GM23338 (cell line): ENCODE measurements at regions not wholly inside any gene's neighbourhood (a gene's known extent, or its start where the extent isn't known, plus 50 kb on each side); places are given as distances from the start of the nearest gene placed in this dataset.

Source experiments
- ATAC-seq: fragments of 200-7000 bp; cut with Tn5 transposase; 3 replicates; pipeline ENCODE4 v1.9.1; 2020
- DNase-seq: peaks from one replicate; pipeline ENCODE4 v3.0.0-alpha.2; 2015; ENCODE audit warnings: low spot score
- H2AFZ ChIP-seq: fragments of 200-600 bp; sonication (generic); 2 replicates; pipeline ENCODE4 v1.8.0; 2016; ENCODE audit warnings: antibody characterized with exemption, mild to moderate bottlenecking, moderate library complexity
- H3F3A ChIP-seq: fragments of 200-600 bp; sonication (generic); replicated peaks from 2 replicates; pipeline ENCODE4 v1.8.0; 2017; ENCODE audit warnings: antibody characterized with exemption, mixed run types, low read depth
- H3K27ac ChIP-seq: fragments of 200-600 bp; sonication (generic); 2 replicates; pipeline ENCODE4 v1.6.1; 2016; ENCODE audit warnings: low read depth
- H3K27me3 ChIP-seq: fragments of 200-600 bp; sonication (generic); 2 replicates; pipeline ENCODE4 v1.8.0; 2016; ENCODE audit warnings: mild to moderate bottlenecking, mixed run types, moderate library complexity; ENCODE audit not compliant: insufficient read depth
- H3K36me3 ChIP-seq: fragments of 200-600 bp; sonication (generic); 2 replicates; pipeline ENCODE4 v1.8.0; 2016; ENCODE audit warnings: mild to moderate bottlenecking; ENCODE audit not compliant: insufficient read depth
- H3K4me1 ChIP-seq: fragments of 200-600 bp; sonication (generic); 2 replicates; pipeline ENCODE4 v1.8.0; 2016; ENCODE audit warnings: mild to moderate bottlenecking, moderate library complexity; ENCODE audit not compliant: insufficient read depth
- H3K4me2 ChIP-seq: fragments of 200-600 bp; sonication (generic); 2 replicates; pipeline ENCODE4 v1.7.1; 2017; ENCODE audit warnings: mixed run types
- H3K4me3 ChIP-seq: fragments of 200-600 bp; sonication (generic); 2 replicates; pipeline ENCODE4 v1.6.1; 2016; ENCODE audit warnings: mixed run types
- H3K79me2 ChIP-seq: fragments of 200-600 bp; sonication (generic); replicated peaks from 2 replicates; pipeline ENCODE4 v1.8.0; 2017; ENCODE audit warnings: mild to moderate bottlenecking; ENCODE audit not compliant: insufficient read depth
- H3K9me2 ChIP-seq: fragments of 200-600 bp; sonication (generic); 2 replicates; pipeline ENCODE4 v1.8.0; 2017; ENCODE audit not compliant: insufficient read depth
- H4K20me1 ChIP-seq: fragments of 200-600 bp; sonication (generic); replicated peaks from 2 replicates; pipeline ENCODE4 v1.8.0; 2017; ENCODE audit warnings: mild to moderate bottlenecking; ENCODE audit not compliant: insufficient read depth
- H3K27ac Mint-ChIP-seq: 2 replicates; pipeline ENCODE4 v1.8.0; 2020; ENCODE audit warnings: inconsistent platforms, mild to moderate bottlenecking, moderate library complexity, mixed read lengths
- H3K27me3 Mint-ChIP-seq: 3 replicates; pipeline ENCODE4 v1.8.0; 2022; ENCODE audit warnings: low read depth, mild to moderate bottlenecking, moderate library complexity, mixed read lengths, inconsistent platforms; ENCODE audit not compliant: insufficient read depth, poor library complexity
- H3K36me3 Mint-ChIP-seq: 3 replicates; pipeline ENCODE4 v1.8.0; 2021; ENCODE audit warnings: low read depth, mild to moderate bottlenecking, inconsistent platforms, moderate library complexity, mixed read lengths
- H3K4me1 Mint-ChIP-seq: 3 replicates; pipeline ENCODE4 v1.8.0; 2020; ENCODE audit warnings: mild to moderate bottlenecking, inconsistent platforms, mixed read lengths
- H3K4me3 Mint-ChIP-seq: 3 replicates; pipeline ENCODE4 v1.8.0; 2021; ENCODE audit warnings: moderate library complexity, mild to moderate bottlenecking, inconsistent platforms, mixed read lengths
- H3K9me3 Mint-ChIP-seq: 3 replicates; pipeline ENCODE4 v1.8.0; 2020; ENCODE audit warnings: moderate library complexity, mild to moderate bottlenecking, inconsistent platforms, mixed read lengths
- CREB1 ChIP-seq: fragments of 250-450 bp; sonication (Bioruptor Pico); IDR thresholded peaks from 2 replicates; pipeline ENCODE4 v1.5.0; 2020; ENCODE audit warnings: low read depth, mild to moderate bottlenecking, moderate library complexity
- CTCF ChIP-seq, 2 experiments: fragments of 200-600 bp in 1 of 2; sonication (generic) in 1 of 2; conservative IDR thresholded peaks; 2 replicates each; pipeline versions ENCODE4 v1.5.1 to v1.6.1; 2016 to 2017; ENCODE audit warnings: antibody characterized with exemption in 2 of 2, low read depth in 2 of 2, mild to moderate bottlenecking in 2 of 2, moderate library complexity in 1 of 2
- EZH2 ChIP-seq: fragments of 200-600 bp; sonication (generic); IDR thresholded peaks from one replicate; pipeline ENCODE4 v1.8.0; 2017; ENCODE audit warnings: antibody characterized with exemption, mild to moderate bottlenecking, low read depth; ENCODE audit not compliant: unreplicated experiment
- EZH2phosphoT487 ChIP-seq: fragments of 200-600 bp; sonication (generic); IDR thresholded peaks from one replicate; pipeline ENCODE4 v1.8.1; 2018; ENCODE audit warnings: antibody characterized with exemption; ENCODE audit not compliant: unreplicated experiment
- JUNB ChIP-seq: IDR thresholded peaks from one replicate; pipeline ENCODE4 v1.6.1; 2016; ENCODE audit warnings: antibody characterized with exemption; ENCODE audit not compliant: unreplicated experiment
- NANOG ChIP-seq: IDR thresholded peaks from 2 replicates; pipeline ENCODE4 v1.6.1; 2016; ENCODE audit warnings: antibody characterized with exemption, borderline replicate concordance
- POLR2AphosphoS5 ChIP-seq: IDR thresholded peaks from 2 replicates; pipeline ENCODE4 v1.6.1; 2016; ENCODE audit warnings: antibody characterized with exemption, low read depth
- STAT1 ChIP-seq: IDR thresholded peaks from one replicate; pipeline ENCODE4 v1.6.1; 2016; ENCODE audit warnings: antibody characterized with exemption; ENCODE audit not compliant: unreplicated experiment
- ZNF114 ChIP-seq: fragments of 250-450 bp; sonication (Bioruptor Pico); IDR thresholded peaks from 2 replicates; pipeline ENCODE4 v1.5.0; 2020; ENCODE audit warnings: mild to moderate bottlenecking, moderate library complexity
- ZNF331 ChIP-seq: fragments of 250-450 bp; sonication (Bioruptor Pico); IDR thresholded peaks from 2 replicates; pipeline ENCODE4 v1.5.0; 2020; ENCODE audit warnings: low read depth, mild to moderate bottlenecking, moderate library complexity
- ZNF462 ChIP-seq: fragments of 250-450 bp; sonication (Bioruptor Pico); IDR thresholded peaks from 2 replicates; pipeline ENCODE4 v1.5.0; 2020; ENCODE audit warnings: mild to moderate bottlenecking, moderate library complexity

- no peak for TF ChIP-seq CTCF (conservative IDR thresholded peaks at IDR 0.05; ENCODE audit: low read depth in 2 of 2)
- no peak for TF ChIP-seq NANOG
- no peak for TF ChIP-seq POLR2AphosphoS5
- no peak for TF ChIP-seq CREB1 (CRISPR knock-in tag)
- no peak for TF ChIP-seq ZNF331 (CRISPR knock-in tag)
- TF ChIP-seq ZNF462 (CRISPR knock-in tag), result no peak
These were observed 155.1 kb upstream of the PRICKLE1 start (continued) for GRCh38 chr12:42744539-42745182.

GRCh38 chr12:42742716-42743115, 153.2 kb upstream of the PRICKLE1 start:
- Histone ChIP-seq H3K36me3 (no peaks in the 10 kb centered on the region), H3K9me2 (no peaks in the 10 kb centered on the region; the same call in 1 of the 2 replicates), H3K4me3 (no peak overlapping the region), H3K4me1 (peaks cover 13% of the 10 kb centered on the region), H3F3A (no peaks in the 10 kb centered on the region), H3K79me2 (no peaks in the 10 kb centered on the region), H2AFZ (no peak overlapping the region), H4K20me1 (no peaks in the 10 kb centered on the region), H3K27me3 (no peaks in the 10 kb centered on the region), H3K4me2 (no peak overlapping the region), H3K27ac (no peak overlapping the region)
- H3K4me1 Mint-ChIP-seq, result peaks cover 7% of the 10 kb centered on the region
- no peak for DNase-seq
- ATAC-seq, result no peak
- peaks cover 25% of the 10 kb centered on the region; the same call in 2 of the 3 replicates for H3K36me3 Mint-ChIP-seq
- H3K27ac Mint-ChIP-seq, result no peak overlapping the region
- no peak overlapping the region for H3K4me3 Mint-ChIP-seq
- H3K9me3 Mint-ChIP-seq, result peaks cover 27% of the 10 kb centered on the region
- peaks cover under 1% of the 10 kb centered on the region for H3K27me3 Mint-ChIP-seq
- no peak for TF ChIP-seq ZNF114 (CRISPR knock-in tag)
- TF ChIP-seq CREB1 (CRISPR knock-in tag), result no peak
- TF ChIP-seq EZH2, result no peak
- TF ChIP-seq POLR2AphosphoS5, result no peak
- TF ChIP-seq STAT1, result no peak
- no peak for TF ChIP-seq JUNB
- TF ChIP-seq EZH2phosphoT487, result no peak
- TF ChIP-seq ZNF331 (CRISPR knock-in tag), result no peak
- no peak for TF ChIP-seq NANOG
